MCF 10A (cell line): ENCODE measurements at regions not wholly inside any gene's neighbourhood (a gene's known extent, or its start where the extent isn't known, plus 50 kb on each side); places are given as distances from the start of the nearest gene placed in this dataset.

ENCODE experiments used
- BruUV-seq: library from RNA; stranded (reverse); fragments of 400-500 nt; replicated peaks from 2 replicates; lab custom pipeline; 2021; lab: Mats Ljungman, UMichigan
- CTCF ChIA-PET: fragments of 300-600 bp; sonication (Branson Sonifier 250); formaldehyde crosslinking; extraction: SDS; loops from one replicate; lab custom pipeline; 2021; ENCODE audit warnings: antibody characterized with exemption, inconsistent platforms; lab: Yijun Ruan, JAX
- POLR2A ChIA-PET: fragments of 300-600, 350-650 bp; sonication (Branson Sonifier 250); formaldehyde crosslinking; extraction: SDS; loops from one replicate; lab custom pipeline; 2020; ENCODE audit warnings: antibody characterized with exemption, inconsistent platforms; lab: Yijun Ruan, JAX
- DNase-seq: peaks from one replicate; pipeline ENCODE4 v3.0.0-alpha.2; 2018; ENCODE audit not compliant: unreplicated experiment
- H3K27ac Mint-ChIP-seq: one replicate; pipeline ENCODE4 v1.8.0; 2022; ENCODE audit warnings: mild to moderate bottlenecking, low read depth, mixed read lengths; ENCODE audit not compliant: unreplicated experiment
- H3K27me3 Mint-ChIP-seq: one replicate; pipeline ENCODE4 v1.8.0; 2022; ENCODE audit warnings: mixed read lengths; ENCODE audit not compliant: insufficient read depth, unreplicated experiment
- H3K36me3 Mint-ChIP-seq: one replicate; pipeline ENCODE4 v1.8.0; 2022; ENCODE audit warnings: mild to moderate bottlenecking, moderate library complexity, mixed read lengths; ENCODE audit not compliant: insufficient read depth, unreplicated experiment
- H3K4me1 Mint-ChIP-seq: one replicate; pipeline ENCODE4 v1.8.0; 2022; ENCODE audit warnings: mixed read lengths; ENCODE audit not compliant: insufficient read depth, unreplicated experiment
- H3K4me3 Mint-ChIP-seq: one replicate; pipeline ENCODE4 v1.8.0; 2022; ENCODE audit warnings: mild to moderate bottlenecking, moderate library complexity, mixed read lengths; ENCODE audit not compliant: unreplicated experiment
- H3K9me3 Mint-ChIP-seq: one replicate; pipeline ENCODE4 v1.8.0; 2022; ENCODE audit warnings: mixed read lengths; ENCODE audit not compliant: unreplicated experiment
- intact Hi-C: fragments of 100-400 bp; cut with micrococcal nuclease; formaldehyde crosslinking; loops from 2 replicates; pipeline ENCODE4 v1.14.1; 2022
- TF ChIP-seq, protein P1 (sequence below): fragments of 200-600 bp; IDR thresholded peaks from one replicate; pipeline ENCODE4 v1.8.0; 2022; ENCODE audit warnings: antibody characterized with exemption, mild to moderate bottlenecking; ENCODE audit not compliant: unreplicated experiment

DNA sequence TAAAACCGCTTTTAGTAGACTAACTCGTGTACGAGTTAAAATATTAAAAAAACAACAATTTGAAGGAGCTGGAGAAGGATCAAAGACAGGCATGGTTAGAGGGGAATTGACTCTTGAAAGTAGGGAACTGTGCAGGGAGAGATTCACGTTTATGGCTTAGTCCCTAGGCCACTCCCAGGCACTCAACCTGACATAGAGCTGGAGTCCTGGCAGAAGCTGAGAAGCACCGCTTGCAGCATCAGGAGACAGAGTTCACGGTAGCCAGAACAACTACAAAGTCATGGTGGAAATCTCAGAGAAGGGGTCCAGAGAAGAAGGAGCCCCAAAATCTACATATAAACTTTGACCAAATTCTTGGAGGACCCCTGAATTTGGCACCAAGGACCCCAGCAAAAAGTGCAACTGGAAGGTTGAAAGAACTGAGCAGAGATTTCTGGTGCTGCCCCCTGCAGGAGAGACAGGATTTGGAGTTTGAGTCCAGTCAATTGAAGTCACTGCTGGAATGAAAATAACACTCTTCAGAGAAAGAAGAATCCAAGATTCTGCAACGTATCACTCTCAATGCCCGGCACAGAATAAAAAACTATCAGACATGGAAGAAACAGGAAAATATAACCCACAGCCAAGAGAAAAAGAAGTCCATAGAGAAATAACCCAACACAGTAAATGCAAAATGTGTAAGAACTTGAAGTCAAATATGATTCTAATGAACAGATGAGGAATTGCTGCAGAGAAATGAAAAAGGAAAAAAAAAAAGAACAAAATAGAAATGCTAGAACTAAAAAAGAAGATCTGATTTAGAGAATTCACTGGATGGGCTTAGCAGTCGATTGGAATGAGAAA, 493.3 kb upstream of the PODXL start:
- TF ChIP-seq, protein P1, sequence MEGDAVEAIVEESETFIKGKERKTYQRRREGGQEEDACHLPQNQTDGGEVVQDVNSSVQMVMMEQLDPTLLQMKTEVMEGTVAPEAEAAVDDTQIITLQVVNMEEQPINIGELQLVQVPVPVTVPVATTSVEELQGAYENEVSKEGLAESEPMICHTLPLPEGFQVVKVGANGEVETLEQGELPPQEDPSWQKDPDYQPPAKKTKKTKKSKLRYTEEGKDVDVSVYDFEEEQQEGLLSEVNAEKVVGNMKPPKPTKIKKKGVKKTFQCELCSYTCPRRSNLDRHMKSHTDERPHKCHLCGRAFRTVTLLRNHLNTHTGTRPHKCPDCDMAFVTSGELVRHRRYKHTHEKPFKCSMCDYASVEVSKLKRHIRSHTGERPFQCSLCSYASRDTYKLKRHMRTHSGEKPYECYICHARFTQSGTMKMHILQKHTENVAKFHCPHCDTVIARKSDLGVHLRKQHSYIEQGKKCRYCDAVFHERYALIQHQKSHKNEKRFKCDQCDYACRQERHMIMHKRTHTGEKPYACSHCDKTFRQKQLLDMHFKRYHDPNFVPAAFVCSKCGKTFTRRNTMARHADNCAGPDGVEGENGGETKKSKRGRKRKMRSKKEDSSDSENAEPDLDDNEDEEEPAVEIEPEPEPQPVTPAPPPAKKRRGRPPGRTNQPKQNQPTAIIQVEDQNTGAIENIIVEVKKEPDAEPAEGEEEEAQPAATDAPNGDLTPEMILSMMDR, result peak; percentile 48
- ChIA-PET CTCF (interaction anchor here (0.5 to 2.7 kb wide), 9 partner anchors 11 to 869 kb away, joined by 3 to 11 read pairs (median 3); no protein-coding TSS in a partner anchor), POLR2A (no interaction called here)
- peak; percentile 54 for DNase-seq
- Mint-ChIP-seq H3K9me3 (no peaks in the 10 kb centered on the region), H3K4me1 (no peaks in the 10 kb centered on the region), H3K27me3 (peaks cover 23% of the 10 kb centered on the region), H3K27ac (no peak overlapping the region), H3K4me3 (no peak overlapping the region), H3K36me3 (no peaks in the 10 kb centered on the region)
- no TSS peak for BruUV-seq
- intact Hi-C loops, result loop anchor here (1.0 to 5.0 kb wide), 2 partner anchors 102 to 190 kb away; no protein-coding TSS in a partner anchor

DNA sequence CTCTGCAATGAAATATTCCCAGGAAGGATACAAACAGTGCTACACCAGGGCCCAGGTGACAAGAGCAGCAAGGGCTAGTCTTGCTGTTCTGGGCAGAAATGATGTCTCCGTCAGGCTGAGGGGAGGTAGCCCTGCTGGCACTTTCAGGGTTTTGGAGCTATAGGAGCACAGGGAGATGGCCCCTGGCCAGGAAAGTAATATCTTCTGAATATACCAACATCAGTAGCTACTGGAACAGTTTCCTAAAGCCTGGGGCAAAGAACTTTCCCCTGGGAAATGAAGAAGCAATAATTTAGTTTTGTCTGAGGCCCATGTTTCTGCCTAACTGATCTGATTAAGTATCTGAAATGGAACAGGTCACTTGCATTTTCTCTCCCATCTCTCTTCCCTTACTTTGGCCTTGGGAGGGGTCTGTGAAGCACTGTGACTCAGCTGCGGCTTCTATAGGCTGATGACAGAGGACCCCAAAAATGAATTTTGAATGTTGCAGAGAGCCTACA, 489.1 kb upstream of the PODXL start:
- Mint-ChIP-seq H3K9me3 (no peaks in the 10 kb centered on the region), H3K36me3 (no peaks in the 10 kb centered on the region), H3K4me1 (no peaks in the 10 kb centered on the region), H3K27ac (no peak overlapping the region), H3K4me3 (no peak overlapping the region), H3K27me3 (peaks cover 13% of the 10 kb centered on the region)
- TF ChIP-seq, protein P1, result no peak
- no TSS peak for BruUV-seq
- intact Hi-C loops, result loop anchor here (5.0 kb wide), 1 partner anchor 98 kb away; no protein-coding TSS in a partner anchor
- DNase-seq, result no peak
- POLR2A ChIA-PET, result no interaction called here
- CTCF ChIA-PET, result no interaction called here

DNA sequence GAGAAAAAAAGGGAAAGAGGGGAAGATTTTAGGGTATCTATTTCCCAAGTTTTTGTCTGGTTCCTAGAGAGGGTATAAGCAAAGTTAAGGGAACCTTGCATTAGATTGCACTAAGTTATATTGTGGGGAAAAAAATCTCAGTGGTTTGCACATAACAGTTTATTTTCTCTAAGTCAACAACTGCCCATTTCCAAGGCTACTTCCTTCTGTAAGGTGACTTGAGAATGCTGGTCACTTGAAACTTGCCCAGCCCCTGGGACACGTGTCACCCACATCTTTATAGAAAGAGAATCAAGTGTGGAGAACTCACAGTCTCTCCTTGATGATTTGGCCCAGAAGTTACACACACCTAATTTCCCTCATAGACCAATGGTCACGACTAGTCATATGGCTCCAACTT, 488.6 kb upstream of the PODXL start:
- BruUV-seq, result no TSS peak
- no peaks in the 10 kb centered on the region for H3K36me3 Mint-ChIP-seq
- H3K9me3 Mint-ChIP-seq, result no peaks in the 10 kb centered on the region
- intact Hi-C loops, result loop anchor here (5.0 kb wide), 1 partner anchor 98 kb away; no protein-coding TSS in a partner anchor
- ChIA-PET POLR2A (no interaction called here), CTCF (no interaction called here)
- no peaks in the 10 kb centered on the region for H3K4me1 Mint-ChIP-seq
- H3K4me3 Mint-ChIP-seq, result no peak overlapping the region
- H3K27me3 Mint-ChIP-seq, result peaks cover 7% of the 10 kb centered on the region
- DNase-seq, result no peak
- TF ChIP-seq, protein P1, result no peak
- H3K27ac Mint-ChIP-seq, result no peak overlapping the region

DNA sequence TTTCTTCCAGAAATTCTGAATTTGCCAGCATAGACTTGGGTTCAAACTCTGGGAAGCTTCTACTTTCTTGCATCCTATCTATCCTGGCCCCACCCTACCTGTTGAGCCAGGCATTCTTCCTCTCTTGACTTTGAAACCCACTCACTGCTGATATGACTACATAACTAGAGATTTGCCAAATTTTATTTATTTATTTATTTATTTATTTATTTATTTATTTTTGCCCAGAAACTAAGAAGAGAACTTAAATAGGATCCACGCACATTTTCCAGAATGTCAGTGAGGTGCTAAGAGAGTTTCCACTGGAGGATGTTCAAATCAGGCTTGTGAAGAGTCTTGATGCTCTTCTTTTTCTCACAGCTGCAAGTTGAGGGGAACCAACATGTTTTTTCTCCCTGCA, 487.8 kb upstream of the PODXL start:
- ChIA-PET POLR2A (no interaction called here), CTCF (interaction anchor here (0.7 kb wide), 2 partner anchors 40 to 311 kb away, joined by 3 read pairs; no protein-coding TSS in a partner anchor)
- no peak for DNase-seq
- Mint-ChIP-seq H3K4me1 (no peaks in the 10 kb centered on the region), H3K27me3 (no peaks in the 10 kb centered on the region), H3K27ac (no peak overlapping the region), H3K36me3 (no peaks in the 10 kb centered on the region), H3K9me3 (no peaks in the 10 kb centered on the region), H3K4me3 (no peak overlapping the region)
- TF ChIP-seq, protein P1, result no peak
- intact Hi-C loops, result no loop called here
- BruUV-seq, result no TSS peak
